HEK293 (cell line): ENCODE measurements at regions not wholly inside any gene's neighbourhood (a gene's known extent, or its start where the extent isn't known, plus 50 kb on each side); places are given as distances from the start of the nearest gene placed in this dataset.

Source experiments
- OVOL3 ChIP-seq: fragments of 450-650 bp; formaldehyde crosslinking; IDR thresholded peaks from 2 replicates; pipeline ENCODE4 v1.5.1; 2016; ENCODE audit warnings: missing biosample characterization, missing genetic modification characterization
- TF ChIP-seq, protein P1 (sequence below): fragments of 450-650 bp; formaldehyde crosslinking; IDR thresholded peaks from 2 replicates; pipeline ENCODE4 v1.5.1; 2017; ENCODE audit warnings: missing biosample characterization, mild to moderate bottlenecking, missing genetic modification characterization, moderate library complexity
- TF ChIP-seq, protein P2 (sequence below): fragments of 450-650 bp; formaldehyde crosslinking; IDR thresholded peaks from 2 replicates; pipeline ENCODE4 v1.5.1; 2017; ENCODE audit warnings: missing biosample characterization, missing genetic modification characterization
- TF ChIP-seq, protein P3 (sequence below): fragments of 450-650 bp; formaldehyde crosslinking; IDR thresholded peaks from 2 replicates; pipeline ENCODE4 v1.5.1; 2016; ENCODE audit warnings: missing biosample characterization, missing genetic modification characterization

DNA sequence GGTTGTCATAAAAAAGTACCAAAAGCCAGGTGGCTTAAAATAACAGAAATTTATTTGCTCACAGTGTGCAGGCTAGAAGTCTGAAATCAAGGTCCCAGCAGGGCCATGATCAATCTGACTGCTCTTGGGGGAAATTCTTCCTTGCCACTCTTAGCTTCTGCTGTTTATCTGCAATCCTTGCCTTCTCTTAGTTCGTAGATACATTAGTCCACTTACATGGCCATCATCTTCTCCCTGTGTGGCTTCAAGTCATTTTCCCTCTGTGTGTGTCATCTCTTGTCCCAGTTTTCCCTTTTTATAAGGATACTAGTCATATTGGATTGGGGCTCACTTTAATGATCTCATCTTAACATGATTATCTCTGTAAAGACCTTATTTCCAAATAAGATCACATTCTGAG lies 124.0 kb upstream of the NCAM2 start:
- TF ChIP-seq, protein P1, sequence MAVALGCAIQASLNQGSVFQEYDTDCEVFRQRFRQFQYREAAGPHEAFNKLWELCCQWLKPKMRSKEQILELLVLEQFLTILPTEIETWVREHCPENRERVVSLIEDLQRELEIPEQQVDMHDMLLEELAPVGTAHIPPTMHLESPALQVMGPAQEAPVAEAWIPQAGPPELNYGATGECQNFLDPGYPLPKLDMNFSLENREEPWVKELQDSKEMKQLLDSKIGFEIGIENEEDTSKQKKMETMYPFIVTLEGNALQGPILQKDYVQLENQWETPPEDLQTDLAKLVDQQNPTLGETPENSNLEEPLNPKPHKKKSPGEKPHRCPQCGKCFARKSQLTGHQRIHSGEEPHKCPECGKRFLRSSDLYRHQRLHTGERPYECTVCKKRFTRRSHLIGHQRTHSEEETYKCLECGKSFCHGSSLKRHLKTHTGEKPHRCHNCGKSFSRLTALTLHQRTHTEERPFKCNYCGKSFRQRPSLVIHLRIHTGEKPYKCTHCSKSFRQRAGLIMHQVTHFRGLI: no peak
- TF ChIP-seq, protein P2, sequence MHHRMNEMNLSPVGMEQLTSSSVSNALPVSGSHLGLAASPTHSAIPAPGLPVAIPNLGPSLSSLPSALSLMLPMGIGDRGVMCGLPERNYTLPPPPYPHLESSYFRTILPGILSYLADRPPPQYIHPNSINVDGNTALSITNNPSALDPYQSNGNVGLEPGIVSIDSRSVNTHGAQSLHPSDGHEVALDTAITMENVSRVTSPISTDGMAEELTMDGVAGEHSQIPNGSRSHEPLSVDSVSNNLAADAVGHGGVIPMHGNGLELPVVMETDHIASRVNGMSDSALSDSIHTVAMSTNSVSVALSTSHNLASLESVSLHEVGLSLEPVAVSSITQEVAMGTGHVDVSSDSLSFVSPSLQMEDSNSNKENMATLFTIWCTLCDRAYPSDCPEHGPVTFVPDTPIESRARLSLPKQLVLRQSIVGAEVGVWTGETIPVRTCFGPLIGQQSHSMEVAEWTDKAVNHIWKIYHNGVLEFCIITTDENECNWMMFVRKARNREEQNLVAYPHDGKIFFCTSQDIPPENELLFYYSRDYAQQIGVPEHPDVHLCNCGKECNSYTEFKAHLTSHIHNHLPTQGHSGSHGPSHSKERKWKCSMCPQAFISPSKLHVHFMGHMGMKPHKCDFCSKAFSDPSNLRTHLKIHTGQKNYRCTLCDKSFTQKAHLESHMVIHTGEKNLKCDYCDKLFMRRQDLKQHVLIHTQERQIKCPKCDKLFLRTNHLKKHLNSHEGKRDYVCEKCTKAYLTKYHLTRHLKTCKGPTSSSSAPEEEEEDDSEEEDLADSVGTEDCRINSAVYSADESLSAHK (tag by site-specific recombination): no peak
- TF ChIP-seq, protein P3, sequence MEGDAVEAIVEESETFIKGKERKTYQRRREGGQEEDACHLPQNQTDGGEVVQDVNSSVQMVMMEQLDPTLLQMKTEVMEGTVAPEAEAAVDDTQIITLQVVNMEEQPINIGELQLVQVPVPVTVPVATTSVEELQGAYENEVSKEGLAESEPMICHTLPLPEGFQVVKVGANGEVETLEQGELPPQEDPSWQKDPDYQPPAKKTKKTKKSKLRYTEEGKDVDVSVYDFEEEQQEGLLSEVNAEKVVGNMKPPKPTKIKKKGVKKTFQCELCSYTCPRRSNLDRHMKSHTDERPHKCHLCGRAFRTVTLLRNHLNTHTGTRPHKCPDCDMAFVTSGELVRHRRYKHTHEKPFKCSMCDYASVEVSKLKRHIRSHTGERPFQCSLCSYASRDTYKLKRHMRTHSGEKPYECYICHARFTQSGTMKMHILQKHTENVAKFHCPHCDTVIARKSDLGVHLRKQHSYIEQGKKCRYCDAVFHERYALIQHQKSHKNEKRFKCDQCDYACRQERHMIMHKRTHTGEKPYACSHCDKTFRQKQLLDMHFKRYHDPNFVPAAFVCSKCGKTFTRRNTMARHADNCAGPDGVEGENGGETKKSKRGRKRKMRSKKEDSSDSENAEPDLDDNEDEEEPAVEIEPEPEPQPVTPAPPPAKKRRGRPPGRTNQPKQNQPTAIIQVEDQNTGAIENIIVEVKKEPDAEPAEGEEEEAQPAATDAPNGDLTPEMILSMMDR: no peak
- TF ChIP-seq OVOL3 (tag by site-specific recombination): no peak
